A673 (cell line): ENCODE measurements at regions not wholly inside any gene's neighbourhood (a gene's known extent, or its start where the extent isn't known, plus 50 kb on each side); places are given as distances from the start of the nearest gene placed in this dataset.

Source experiments
- CTCF ChIP-seq: fragments of 300-800, 200-600 bp; sonication (generic); conservative IDR thresholded peaks from 2 replicates; pipeline ENCODE4 v1.5.1; 2017; ENCODE audit warnings: low read depth, mild to moderate bottlenecking, antibody characterized with exemption, low read length, moderate library complexity, mixed read lengths
- EZH2 ChIP-seq: fragments of 200-600 bp; sonication (generic); IDR thresholded peaks from 2 replicates; pipeline ENCODE4 v1.6.1; 2017; ENCODE audit warnings: borderline replicate concordance, low read depth, mild to moderate bottlenecking, mixed read lengths, antibody characterized with exemption, low read length; ENCODE audit not compliant: poor library complexity, severe bottlenecking

- TF ChIP-seq EZH2 (no peak), CTCF (no peak)
Observed at GRCh38 chr5:155773680-155774079, 553.3 kb upstream of the SGCD start.
